T follicular helper cell (primary cell): ENCODE measurements at regions not wholly inside any gene's neighbourhood (a gene's known extent, or its start where the extent isn't known, plus 50 kb on each side); places are given as distances from the start of the nearest gene placed in this dataset.
"Not testable (repeated sequence)": the region's sequence is repeated elsewhere in the genome, so short reads cannot be mapped to it uniquely, and the experiment has no call there.

Experiments
- DNase-seq: peaks from one replicate; pipeline ENCODE4 v3.0.0-alpha.2; 2020; ENCODE audit warnings: low read depth

GRCh38 chr3:193803288-193803687 lies 210.3 kb downstream of the OPA1 start:
- DNase-seq: no peak

GRCh38 chr3:193805448-193805847 lies 212.4 kb downstream of the OPA1 start:
- no peak for DNase-seq

- no peak for DNase-seq
Observed at GRCh38 chr3:193808317-193808716, 215.3 kb downstream of the OPA1 start.

GRCh38 chr3:193809106-193809505 lies 216.1 kb downstream of the OPA1 start:
- no peak for DNase-seq

DNA sequence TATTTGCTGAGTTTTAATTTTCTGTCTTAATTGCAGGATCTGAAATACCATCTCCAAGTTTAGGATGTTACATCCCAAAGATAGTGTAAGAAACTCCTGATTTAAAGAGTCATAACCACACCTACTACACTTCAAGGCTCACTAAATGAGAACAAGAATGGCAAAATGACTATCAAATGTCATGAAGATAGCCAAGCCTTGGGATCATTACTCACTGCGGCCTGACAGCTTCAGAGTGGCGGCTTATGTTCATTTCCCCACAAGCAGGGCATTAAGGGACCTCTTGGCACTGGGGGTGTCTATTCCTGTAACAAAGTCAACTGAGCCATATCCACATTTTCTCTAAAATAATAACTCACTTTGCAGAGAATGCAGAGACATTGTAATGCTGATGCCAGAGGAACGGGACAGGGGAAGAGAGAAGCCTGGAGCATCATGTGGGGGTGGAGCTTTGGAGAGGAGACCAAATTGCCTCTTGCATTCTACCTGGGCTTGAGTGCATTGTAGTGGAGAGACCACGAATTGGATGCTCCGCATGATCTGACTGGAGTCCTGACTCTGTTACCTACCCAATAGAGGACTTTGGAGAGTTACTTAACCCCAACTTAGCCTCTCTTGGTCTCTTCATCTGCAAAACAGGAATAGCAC lies 219.2 kb downstream of the OPA1 start:
- DNase-seq: no peak

DNA sequence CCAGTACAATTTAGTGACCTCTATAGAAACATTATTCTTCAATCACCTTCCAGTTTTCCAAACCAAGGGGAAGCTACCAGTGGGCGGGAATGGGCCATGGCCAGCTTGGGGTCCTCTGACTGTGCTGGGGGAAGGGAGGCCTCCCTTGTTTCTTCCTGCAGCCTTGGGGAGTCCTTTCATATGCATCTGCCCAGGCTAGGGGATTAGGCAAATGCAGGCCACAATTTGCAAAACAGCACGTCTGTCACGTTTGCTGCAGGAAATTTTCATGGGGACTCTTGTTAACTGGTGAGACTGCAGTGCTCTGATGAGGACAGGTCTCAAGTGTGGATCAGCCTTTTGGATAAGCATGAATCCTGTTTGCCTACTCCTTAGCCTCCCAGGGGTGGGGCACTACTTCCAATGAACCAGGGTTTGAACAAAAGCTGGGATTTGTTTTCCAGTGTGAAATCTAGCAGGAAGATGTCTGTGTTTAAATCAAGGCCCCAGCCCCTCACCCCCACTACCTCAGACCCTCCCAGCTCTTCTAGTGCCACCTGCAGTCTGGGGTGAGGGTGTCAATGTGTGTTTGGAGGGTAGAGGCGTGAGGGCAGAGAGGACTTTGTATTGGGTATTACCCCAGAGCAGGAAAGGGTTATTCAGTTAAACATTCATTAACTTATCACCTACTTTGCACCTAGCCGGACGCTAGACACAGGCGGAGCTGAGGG lies 219.9 kb downstream of the OPA1 start:
- no peak for DNase-seq

DNA sequence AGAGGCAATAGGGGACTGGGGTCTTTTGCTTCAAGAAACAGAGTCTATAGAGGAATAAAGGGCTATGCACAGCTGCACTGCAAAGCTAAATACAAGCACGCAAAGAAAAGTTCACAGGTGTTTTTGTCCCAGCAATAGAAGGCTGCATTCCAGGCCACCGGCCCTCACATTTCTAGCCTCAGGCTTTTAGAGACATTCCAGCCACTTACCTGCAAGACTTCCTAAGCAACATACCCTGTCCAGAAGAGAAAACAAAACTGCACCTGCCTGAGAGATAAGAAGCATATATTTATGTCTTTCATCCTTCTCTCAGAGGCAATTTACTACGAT lies 220.5 kb downstream of the OPA1 start:
- no peak for DNase-seq

GRCh38 chr3:193814166-193814892 lies 221.3 kb downstream of the OPA1 start:
- DNase-seq: no peak

GRCh38 chr3:193815246-193816027 lies 222.4 kb downstream of the OPA1 start:
- no peak for DNase-seq

DNA sequence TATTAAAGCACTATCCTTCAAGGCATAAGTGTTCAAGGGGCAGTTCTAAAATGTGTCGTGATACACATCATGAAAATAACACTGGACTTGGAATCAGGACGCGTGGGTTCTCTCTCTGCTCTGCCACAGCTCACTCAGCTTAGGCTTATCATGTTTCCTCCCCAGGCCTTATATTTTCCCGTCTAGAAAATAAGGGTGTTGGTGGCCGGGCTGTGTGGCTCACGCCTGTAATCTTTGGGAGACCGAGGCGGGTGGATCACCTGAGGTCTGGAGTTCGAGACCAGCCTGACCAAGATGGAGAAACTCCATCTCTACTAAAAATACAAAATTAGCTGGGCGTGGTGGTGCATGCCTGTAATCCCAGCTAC lies 223.0 kb downstream of the OPA1 start:
- no peak for DNase-seq

DNA sequence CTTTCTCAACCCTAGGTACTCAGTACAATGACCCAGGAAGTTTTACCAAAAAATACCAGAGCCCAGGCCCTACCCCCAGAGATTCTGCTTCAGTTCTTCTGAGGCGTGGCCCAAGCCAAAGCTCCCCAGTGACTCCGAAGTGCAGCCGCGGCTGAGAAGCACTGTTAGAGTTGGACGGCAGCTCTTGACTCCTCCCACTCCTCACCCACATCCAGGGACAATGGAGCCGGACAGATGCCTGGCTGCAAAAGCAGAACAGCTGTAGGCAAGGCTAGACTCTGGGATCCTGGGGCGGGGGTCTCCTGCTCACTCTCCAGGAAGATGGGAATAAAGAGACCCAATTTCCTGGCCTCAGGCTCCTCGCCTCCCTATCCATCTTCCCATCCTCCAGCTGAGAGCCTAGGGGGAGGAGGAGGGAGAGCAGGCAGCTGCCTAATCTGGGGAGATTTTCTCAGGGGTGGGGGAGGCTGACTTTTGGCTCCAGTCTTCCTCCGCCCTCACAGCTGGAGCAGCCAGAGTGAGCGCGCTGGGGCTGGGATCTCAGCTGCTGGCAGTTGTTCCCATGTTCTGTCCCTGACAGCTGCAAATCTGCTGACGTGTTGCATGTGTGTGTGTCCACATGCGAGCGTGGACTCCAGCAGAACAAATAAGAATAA lies 223.8 kb downstream of the OPA1 start:
- no peak for DNase-seq

DNA sequence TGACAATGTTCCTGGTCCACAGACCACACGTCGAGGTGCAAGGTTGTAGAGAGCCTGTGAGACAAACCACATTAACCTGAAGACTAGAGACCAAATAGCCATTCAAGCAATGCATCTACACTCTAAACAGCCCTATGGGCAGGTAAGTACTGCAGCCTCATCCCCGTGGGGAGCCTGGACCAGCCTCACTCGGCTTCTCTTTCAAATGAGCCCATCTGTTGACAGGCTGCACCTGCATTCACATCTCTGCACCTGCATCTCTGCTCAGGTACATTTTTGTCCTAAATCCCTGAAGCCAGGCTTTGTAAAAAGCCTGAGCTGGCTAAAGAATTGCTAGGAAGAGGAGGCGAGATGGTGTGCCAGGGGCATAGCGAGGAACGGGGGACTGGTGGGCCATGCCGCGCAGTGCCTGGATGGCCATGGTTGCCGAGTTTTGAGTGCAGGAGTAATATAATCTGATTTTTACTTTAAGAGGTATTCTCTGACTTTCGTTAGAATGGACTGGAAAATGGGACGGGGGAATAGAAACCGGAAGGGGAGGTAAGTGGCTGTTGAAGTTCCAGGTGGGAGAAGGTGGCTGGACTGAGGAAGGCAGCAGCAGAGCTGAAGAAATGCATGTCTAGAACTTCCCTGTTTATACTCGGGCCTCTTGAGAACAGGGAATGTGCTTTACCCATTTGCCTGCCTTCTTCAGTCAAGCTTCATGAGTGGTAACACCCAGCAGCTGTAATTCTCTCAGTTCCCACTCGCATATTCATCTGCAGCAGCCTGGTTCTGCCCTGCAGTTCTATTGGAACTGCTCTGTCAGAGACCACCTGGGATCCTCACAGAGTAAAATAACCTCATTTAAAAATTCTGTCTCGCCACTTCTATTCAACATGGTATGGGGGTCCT lies 226.4 kb downstream of the OPA1 start:
- no peak for DNase-seq

DNA sequence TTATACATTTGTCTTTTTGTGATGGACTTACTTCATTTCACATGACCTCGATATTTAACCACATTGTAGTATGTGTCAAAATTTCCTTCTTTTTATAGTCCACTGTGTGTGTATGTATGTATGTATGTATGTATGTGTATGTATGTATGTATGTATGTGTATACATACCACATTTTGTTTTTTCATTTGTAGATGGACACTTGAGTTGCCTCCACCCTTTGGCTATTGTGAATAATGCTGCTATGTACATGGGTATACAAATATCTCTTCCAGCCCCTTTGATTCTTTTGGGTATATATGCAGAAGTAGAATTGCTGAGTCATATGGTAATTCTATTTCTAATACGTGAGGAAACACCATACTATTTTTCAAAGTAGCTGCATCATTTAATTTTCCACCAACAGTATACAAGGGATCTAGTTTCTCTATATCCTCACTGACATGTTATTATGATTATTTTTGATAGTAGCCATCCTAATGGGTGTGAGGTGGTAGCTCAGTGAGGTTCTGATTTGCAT lies 228.2 kb downstream of the OPA1 start:
- DNase-seq: no peak

DNA sequence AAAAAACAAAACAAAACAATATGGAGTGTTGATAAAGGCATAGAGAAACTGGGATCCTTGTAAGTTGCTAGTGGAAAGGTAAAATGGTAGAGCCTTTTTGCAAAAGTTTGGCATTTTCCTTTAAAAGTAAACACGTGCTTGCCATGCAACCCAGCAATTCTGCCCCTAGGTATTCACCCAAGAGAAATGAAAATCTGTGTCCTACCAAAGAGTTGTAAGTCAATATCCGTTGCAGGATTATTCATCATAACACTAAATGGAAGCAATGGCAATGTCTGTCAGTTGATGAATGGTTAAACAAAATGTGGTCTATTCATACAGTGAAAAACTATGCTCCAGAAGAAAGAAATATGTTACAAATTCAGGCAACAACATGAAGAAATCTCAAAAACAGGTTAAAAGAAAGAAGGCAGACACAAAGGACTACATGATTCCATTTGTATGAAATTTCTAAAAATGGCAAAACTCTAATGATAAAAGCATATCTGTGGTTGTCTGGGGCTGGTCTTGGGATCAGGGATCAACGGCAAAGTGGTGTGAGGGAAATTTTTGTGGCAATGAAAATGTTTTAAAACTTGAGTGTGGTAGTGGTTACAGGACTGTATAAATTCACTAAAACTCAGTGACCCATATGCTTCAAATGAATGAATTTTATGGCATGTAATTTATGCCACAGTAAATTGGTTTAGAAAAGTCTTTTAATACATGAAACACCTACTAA lies 229.6 kb downstream of the OPA1 start:
- no peak for DNase-seq

DNA sequence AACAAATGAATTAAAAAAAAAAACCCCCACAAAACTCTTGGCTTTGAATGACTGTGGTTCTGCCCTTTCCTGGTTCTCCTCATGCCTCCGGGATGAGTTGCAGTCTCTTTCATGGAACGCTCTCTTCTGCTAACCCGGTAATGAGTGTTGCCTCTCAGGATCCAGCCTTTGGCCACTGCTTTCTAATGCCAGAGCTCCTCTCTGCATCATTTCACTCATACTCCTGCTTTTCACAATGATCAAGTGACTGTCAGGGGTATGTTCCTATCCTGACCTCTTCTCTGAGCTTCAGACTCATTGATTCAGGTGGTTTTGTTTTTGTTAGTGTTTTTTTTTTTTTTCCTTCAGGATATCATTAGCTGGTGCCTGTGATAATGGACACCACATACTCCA lies 230.2 kb downstream of the OPA1 start:
- DNase-seq: not testable (repeated sequence)

- no peak for DNase-seq
Observed at GRCh38 chr3:193824365-193824764, 231.4 kb downstream of the OPA1 start.

DNA sequence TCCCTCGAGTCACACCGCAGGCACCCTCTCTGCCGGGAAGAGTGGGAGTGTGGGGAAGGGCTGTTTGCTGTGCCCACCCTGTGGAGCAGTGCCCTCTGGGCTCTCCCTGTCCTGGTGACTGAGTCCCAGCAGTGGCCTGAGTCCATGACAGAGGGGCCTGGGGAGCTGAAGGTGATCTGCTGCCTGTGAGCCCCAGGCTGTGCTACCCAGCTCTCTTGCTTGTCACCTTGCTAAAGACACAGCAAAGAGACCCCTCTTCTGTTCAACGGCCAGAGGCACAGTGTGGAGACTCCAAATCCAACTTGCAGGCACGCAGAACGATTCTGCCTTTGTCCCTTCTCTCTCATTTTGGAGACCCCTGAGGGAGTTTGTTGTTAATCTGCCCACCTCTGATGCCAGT lies 232.6 kb downstream of the OPA1 start:
- no peak for DNase-seq

DNA sequence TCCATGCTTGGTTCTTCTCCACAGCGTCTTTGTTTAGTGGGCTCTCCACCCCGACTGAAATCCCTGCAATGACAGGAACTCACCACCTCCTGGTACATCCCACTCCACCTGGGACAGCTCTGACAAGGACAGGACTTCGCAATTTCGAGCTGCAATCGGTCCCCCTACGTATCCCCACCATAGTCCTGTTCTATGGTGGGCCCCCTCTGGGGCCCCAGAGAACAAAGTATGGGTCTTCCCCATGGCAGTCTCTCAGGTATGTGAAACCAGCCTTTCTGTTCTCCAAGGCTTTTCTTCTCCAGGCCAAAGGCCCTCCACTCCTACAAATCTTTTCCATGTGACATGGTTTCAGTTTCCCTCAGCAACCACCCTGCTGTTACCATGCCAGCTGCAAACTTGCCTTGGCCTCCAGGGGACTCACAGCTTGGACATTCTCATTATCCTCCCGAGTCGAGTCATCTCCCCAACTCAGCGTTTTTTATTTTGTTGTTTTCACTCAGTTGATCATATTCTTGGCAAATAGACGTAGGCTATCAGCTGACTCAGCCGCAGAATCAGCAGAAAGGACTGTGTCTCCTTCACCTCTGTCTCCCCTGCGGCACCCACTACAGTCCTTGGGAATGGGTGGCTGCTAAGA lies 233.3 kb downstream of the OPA1 start:
- no peak for DNase-seq

GRCh38 chr3:193827040-193827669 lies 234.1 kb downstream of the OPA1 start:
- DNase-seq: no peak
